UCSD-AML1 (cell line): ENCODE measurements at regions not wholly inside any gene's neighbourhood (a gene's known extent, or its start where the extent isn't known, plus 50 kb on each side); places are given as distances from the start of the nearest gene placed in this dataset.
"Not testable (repeated sequence)": the region's sequence is repeated elsewhere in the genome, so short reads cannot be mapped to it uniquely, and the experiment has no call there.

Experiments
- DNase-seq: peaks from one replicate; lab custom pipeline; 2025; ENCODE audit not compliant: unreplicated experiment; lab: John Stamatoyannopoulos, UW

- no peak for DNase-seq
Measured at GRCh38 chr16:85449885-85450245, 163.3 kb upstream of the GSE1 start.

- not testable (repeated sequence) for DNase-seq
Measured at GRCh38 chr16:85451142-85451541, 162.0 kb upstream of the GSE1 start.

GRCh38 chr16:85451641-85452363, 161.3 kb upstream of the GSE1 start:
- no peak for DNase-seq

- no peak for DNase-seq
Measured at GRCh38 chr16:85452364-85453193, 160.5 kb upstream of the GSE1 start.

- DNase-seq = no peak
Measured at GRCh38 chr16:85453194-85453678, 159.9 kb upstream of the GSE1 start.

- DNase-seq = no peak
Measured at GRCh38 chr16:85453703-85454102, 159.4 kb upstream of the GSE1 start.

GRCh38 chr16:85454171-85454872, 158.8 kb upstream of the GSE1 start:
- no peak for DNase-seq

GRCh38 chr16:85455534-85455933, 157.6 kb upstream of the GSE1 start:
- DNase-seq = no peak

- no peak for DNase-seq
Measured at GRCh38 chr16:85457366-85457765, 155.8 kb upstream of the GSE1 start.

- no peak for DNase-seq
Measured at GRCh38 chr16:85458968-85459367, 154.2 kb upstream of the GSE1 start.

- no peak for DNase-seq
Measured at GRCh38 chr16:85459529-85460251, 153.4 kb upstream of the GSE1 start.

- DNase-seq = peak; percentile 27
Measured at GRCh38 chr16:85460252-85461021, 152.7 kb upstream of the GSE1 start.

GRCh38 chr16:85461022-85461813, 151.9 kb upstream of the GSE1 start:
- DNase-seq = no peak

GRCh38 chr16:85461814-85462713, 151.1 kb upstream of the GSE1 start:
- peak; percentile 25 for DNase-seq

- no peak for DNase-seq
Measured at GRCh38 chr16:85462714-85463611, 150.2 kb upstream of the GSE1 start.

- DNase-seq = no peak
Measured at GRCh38 chr16:85463672-85464382, 149.3 kb upstream of the GSE1 start.
